GM18870 (cell line): ENCODE measurements at regions not wholly inside any gene's neighbourhood (a gene's known extent, or its start where the extent isn't known, plus 50 kb on each side); places are given as distances from the start of the nearest gene placed in this dataset.

Experiments used
- ATAC-seq: cut with Tn5 transposase; IDR thresholded peaks from one replicate; pipeline ENCODE4 v1.9.1; 2021; ENCODE audit warnings: moderate library complexity; ENCODE audit not compliant: unreplicated experiment

DNA sequence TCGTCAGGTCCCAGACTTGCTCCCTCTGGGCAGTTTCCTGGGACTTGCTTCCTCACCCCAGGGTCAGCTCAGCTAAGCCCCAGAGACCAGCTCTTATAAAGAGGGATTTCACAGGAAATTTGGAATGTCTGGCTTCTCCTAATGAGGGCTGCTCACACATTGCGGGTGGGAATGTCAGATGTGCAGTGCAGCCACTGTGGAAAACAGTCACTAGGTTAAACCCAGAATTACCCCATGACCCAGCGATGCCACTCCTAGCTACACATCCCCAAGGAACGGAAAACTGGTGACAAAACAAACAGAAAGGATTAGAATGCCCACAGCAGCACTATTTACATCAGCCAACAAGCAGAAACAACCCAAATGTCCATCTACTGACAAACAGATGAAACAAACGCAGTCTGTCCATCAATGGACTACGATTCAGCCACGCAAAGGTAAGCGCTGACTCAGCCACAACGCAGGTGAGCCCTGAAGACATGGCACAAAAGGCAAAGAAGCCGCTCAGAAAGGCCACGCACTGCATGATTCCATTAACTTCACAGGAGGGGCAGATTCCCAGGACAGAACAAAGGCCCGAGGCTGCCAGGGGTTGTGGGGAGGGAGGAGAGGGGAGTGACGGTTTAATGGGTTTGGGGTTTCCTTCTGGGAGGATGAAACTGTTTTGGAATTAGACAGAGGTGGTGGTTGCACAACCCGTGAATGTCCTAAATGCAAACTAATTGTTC is 63.0 kb downstream of the NCOR2 start:
- no peak for ATAC-seq

DNA sequence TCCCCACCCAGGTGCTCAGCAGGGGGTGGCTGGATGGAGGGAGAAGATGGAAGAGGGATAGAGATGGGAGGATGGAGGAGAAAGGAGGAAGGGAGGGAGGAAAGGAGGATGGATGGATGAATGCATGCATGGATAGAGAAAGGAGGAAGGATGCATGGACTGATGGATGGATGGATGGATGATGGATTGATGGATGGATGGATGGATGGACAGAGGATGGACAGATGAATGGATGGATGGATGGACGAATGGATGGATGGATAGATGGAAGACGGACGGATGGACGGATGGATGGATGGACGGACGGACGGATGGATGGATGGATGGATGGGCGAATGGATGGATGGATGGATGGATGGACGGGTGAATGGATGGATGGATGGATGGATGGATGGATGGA is 64.1 kb downstream of the NCOR2 start:
- ATAC-seq: no peak

DNA sequence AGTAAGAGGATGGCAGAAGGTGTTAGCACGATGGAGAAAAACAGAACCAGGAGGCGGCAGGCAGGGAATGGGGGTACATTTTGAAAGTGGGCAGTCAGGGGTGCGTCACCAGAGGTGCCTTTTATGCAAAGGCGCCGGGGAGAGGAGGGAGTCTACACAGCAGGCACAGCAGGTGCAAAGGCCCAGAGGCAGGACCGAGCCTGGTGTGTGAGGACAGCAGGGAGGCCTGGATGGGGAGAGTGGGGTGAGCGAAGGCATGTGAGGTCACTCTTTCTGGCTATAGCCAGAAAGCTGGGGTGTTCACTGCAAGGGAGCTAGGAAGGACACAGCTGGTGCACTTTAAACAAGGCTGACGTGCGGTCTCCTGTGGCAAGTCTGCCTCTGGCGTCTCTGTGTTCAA is 65.0 kb downstream of the NCOR2 start:
- ATAC-seq: no peak

DNA sequence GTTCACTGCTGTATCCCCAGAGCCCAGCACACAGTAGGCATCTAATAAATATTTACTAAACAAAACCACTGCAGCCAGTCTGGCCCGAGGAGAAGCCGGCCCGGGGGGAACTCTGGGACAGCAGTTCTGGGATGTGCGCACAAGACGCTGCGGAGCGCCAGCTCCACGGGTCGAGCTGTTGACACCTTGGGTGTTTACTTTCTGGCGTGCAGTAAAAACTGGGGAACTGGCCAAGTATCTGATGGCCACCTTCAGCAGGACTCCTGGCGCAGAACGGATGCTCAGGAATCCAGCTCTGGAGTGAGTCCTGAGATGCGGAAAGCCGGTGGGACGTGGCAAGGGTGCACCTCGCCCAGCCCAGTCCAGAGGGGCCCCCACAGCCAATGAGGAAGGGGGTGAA is 65.6 kb downstream of the NCOR2 start:
- ATAC-seq: no peak

DNA sequence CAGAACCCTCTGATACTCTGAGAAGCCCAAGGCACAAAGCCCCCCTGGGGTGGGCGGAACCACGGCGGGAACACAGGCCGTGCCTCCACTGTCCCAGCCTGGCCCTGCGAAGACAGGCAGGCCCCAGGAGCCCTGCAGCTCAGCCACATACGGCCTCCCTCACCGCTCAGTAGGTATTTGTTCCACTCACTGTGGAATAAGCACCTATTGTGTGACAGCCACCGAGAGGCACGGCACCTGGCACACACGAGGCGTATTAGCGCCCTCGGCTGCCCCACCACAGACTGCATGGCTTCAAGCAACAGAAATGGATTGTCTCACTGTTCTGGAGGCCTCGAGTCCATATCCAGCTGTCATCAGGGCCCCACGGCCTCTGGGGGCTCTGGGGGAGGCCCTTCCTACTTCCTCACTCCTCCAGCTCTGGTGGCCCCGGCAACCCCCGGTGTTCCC is 66.3 kb downstream of the NCOR2 start:
- ATAC-seq: no peak

DNA sequence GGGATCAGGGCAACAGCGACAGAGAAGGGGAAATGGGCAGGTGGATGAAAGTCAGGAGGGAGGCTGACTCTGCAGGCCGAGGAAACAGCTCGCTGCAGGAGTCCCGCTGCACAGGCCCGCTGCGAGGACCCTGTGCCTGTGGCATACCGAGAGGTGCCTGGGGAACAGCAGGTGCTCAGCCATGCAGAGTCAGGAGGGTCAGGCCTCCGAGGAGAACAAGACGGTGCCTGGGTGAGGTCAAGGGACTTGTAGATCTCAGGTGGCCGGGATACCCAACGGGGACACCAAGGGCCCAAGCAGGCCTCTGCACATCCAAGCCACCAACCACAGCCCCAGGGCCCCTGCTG is 67.5 kb downstream of the NCOR2 start:
- no peak for ATAC-seq

DNA sequence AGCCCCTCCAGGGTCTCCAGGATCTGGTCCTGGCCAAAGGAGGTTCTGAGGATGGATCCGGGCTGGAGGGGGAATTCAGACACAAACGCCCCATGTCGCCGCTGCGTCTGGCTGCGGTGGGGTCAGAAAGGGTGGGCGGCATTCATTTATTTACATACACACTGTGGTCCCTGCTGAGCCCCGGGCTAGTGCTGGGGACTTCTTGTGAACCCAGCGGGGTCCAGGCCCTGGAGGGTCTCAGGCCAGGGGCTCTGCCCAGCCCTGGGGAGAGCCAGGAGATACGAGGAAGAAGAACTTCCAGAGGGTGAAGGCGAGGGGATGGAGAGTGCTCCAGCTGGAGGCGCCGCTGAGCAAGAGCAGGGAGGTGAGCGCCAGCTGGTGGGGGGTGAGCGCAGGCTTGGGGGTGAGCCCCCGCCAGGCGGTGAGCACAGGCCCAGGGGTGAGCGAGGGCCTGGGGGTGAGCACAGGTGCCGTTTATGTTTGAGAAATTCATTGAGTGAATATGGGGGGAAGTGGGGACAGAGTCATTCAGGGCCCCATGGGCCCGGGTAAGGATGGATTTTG is 68.1 kb downstream of the NCOR2 start:
- ATAC-seq: no peak

DNA sequence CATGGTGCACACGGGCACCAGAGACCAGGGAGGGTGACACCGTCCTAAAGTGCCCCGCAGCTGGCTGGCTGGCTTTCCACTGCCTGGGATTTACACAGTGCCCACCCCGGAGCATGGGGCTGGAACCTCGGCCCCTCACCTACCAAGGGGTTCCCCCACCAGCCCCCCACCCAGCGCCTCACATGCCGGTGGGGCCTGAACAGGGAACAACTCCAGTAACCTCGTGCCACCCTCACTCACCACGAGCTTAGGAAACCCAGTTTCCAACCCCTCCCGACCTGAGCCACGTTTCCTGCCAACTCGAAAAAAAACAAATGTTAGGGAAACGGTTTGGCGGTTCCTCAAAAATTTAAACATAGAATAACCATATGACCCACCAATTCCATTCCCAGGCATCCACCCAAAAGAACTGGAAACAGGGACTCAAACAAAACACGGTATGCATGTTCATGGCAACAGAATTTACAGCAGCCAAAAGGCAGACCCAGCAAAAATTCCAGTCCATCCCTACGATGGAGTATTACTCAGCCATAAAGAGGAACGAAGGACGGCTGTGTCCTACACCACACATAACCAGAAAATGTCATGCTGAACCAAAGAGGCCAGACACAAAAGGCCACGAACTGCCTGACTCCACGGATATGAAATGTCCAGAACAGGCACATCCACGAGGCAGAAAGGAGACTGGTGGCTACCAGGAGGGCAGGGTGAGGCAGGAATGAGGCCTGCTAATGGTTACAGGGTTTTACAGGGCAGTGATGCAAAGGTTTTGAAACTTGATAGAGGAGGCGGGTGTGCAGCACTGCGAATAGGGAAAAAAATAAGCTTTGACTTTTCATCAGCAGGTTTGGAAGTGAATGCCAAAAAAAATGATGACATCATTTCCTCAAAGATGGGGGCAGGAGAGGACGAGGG is 68.9 kb downstream of the NCOR2 start:
- ATAC-seq: no peak

DNA sequence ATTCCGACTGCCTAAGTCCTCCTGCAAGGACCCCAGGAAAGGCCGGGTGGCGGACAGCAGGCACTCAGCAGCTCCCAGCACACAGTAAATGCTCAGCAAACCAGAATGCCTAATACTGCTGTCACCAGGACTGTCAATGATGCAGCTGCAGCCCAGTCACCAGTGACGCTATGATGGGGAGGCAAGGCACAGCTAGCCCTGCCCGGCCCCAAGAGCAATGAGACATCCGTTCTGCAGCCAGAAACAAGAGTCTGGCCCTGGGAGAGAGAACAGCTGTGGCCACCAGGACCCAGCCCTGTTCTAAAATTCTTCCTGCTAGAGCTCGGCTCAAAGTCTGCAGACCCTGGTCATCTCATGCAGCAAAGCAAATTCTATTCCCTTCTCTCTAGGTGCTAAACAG is 69.8 kb downstream of the NCOR2 start:
- ATAC-seq: no peak

DNA sequence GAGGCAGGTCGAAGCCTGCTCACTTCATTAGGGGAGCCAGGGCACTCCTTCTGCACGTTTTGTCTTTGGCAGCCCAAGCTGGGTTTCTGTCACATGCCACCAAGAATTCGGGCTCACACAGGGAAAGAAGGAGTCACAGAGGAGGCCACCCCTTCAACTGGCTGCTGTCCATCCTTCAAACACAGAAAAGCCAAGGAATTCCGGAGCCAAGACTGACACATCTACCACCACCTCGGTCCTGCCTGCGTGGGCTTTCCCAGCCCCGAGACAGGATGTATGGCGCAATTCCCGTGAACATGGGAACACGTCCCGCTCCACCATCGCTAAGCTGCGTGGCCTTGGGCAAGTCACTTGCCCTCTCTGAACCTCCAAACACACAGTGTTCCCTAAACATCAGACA is 70.4 kb downstream of the NCOR2 start:
- no peak for ATAC-seq

DNA sequence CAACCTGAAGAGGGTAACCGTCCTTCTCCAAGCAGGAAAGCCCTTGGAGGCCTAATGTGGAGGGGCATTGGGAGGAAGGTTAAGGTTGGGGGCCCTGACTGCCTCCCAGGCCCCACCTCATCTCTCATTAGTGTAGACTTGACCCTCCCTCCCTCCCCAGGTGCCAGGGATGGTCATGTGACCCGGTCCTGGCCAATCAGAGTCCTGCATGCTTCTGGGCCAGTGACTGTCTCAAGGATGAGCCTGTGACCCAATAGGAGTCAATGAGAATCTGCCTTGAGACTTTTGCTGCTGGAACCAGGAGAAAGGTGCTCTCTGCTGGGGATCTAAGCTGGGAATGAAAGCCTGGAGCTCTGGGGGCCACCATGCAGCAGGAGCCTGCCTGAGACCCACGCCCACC is 70.8 kb downstream of the NCOR2 start:
- ATAC-seq: no peak

DNA sequence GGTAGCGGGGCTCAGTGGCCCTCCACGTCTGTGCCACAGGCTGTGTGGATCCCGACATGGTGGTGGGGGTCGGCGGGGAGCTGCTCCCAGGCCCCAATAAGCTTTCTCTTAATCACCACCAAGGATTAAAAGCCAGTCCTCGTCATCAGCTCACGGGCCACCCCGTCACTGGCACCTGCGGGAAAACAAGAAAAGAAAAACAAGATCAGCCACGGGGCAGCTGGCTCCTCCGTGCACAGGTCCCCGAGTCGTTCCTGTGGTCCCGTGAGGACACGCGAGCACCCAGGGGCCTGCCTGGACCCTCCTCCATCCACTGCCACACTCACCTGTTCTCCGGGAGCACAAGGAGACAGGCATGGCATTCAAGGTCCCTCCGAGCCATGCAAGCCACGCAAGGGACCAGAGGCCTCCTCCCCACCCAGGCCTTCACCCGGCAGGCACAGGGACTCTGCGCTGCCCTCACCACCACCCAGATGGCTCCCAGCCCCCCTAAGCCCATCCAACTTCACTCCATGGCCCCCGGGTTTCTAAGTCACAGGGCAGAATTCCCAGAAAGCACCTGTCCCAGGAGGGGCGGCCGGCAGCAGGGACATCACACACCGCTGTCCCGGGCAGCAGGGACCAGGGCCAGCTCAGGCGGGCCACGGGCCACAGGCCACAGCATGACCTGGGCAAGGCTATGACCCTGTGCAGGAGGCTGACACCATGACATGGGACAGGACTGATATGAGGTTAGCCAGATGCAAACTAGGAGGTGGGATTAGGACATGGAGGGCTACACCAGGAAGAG is 72.0 kb downstream of the NCOR2 start:
- no peak for ATAC-seq

DNA sequence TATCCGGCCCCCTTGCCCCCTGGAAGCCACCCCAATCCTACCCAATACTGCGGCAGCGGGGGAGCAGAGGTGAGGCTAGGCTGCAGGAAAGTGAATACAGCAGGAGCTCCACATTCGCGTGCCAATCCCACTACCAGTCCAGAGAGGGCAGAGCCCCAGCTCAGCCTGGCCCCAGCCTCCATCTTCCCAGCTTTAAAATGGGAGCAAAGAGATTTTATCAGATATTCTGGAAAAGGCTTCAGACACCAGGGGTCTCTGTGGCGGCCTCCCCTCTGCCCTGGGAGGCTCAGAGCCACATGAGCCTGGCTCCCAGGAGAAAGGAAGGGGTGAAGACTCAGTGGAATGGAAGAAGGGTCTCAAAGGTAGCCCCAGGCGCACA is 72.7 kb downstream of the NCOR2 start:
- no peak for ATAC-seq

DNA sequence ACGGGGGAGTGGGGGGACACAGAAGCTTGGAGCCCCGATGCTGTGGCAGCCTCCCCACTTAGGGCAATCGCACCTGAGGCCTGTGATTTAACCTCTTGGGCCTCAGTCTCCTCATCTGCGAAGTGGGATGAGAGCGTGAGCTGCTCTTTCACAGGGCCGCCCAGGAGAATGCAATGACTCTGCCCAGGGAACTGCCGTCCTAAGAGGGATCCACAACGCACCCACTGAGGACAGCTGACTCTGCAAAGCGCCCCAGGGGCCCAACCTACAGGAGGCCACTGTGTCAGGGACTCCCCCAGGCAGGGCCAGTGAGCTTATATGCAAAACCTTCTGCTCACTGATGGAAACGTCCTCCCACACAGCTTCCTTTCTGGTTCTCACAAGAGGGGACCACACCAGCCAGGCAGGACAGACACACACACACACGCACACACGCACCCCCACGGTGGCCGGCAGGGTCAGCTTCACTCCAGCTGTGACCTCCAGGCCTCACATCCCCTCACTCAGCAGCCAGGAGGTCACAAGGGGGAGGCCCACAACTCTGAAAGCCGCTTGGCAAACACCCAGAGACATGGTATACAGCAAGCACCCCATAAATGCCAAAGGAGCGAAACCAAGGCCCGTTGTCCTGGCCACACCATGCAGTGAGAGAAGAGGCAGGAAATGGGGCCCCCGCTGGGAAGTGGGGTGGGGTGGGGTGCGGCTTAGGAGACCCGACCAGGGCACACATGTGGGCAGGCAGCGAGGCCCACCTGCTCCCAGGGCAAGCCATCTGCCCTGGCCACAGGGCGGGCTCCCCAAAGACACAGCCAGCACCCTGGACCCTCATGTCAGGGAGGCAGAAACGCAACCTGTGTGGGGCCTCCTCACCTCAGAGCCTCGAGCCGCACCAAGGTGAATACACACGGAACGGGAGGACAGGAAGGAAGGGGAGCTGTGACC is 73.3 kb downstream of the NCOR2 start:
- peak; percentile 91 for ATAC-seq

DNA sequence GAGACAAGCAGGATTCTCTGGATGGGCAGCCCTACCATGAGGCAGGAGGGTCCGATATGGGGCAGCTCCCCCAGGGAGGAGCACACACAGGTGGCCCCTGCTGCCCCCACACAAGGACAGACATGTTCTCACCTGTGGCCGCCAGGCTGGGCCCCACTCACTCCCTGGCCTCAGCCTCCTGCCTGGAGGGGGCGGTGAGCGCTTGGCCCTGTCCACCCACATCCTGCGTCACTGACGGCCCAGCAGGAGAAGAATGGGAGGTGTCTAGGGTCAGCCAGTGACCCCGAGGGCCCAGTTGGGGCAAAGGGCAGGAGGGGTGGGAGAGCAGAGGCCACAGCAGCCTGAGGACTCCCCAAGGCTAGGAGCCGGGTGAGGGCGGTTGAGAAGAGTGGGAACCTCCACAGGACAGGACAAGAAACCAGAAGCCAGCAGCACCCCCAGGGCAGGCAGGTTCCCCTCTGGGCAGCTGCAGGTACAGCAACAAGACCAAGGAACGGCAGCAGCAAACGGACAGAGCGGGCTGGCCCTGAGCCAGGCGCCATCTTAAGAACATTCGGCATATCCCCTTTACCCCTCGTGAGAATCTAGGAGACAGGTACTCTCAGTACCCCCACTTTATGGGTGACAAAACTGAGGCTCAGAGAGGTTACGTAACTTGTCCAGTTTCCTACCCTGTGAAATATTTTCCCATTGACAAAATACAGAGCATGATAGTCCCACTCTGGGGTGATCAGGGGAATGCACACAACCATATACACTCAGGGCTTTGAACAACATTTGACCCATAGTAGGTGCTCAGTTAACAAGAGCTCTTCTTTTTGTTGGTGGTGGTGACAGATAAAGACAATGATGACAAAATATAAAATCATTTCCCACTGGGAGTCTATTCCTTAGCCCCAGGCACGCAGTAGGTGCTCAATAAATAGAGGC is 74.3 kb downstream of the NCOR2 start:
- no peak for ATAC-seq

DNA sequence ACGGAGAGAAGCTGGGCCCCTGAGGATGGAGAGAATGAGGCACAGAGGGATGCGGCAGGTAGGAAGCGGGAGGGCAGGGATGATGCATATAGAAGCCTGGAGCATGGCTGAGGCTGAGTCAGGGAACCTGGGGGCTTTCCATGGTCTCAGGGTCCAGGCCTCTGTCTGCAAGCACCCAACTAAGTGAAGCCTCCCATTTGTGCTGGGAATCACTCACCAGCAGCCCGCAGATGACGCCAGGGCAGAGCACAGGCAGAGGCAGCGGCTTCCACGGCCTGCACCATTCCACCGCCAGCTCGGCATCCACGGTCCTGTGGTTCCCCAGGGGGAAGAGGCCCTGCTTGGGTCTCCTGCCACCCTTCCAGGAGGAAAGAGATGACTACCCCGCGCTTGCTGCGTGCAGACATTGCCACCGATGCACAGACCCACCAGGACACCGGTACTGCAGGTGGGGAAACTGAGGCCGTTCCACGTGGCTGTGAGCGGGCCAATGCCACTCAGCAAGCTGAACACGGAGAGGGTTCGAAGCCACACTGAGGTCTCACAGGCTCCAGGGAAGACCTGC is 75.5 kb downstream of the NCOR2 start:
- no peak for ATAC-seq

DNA sequence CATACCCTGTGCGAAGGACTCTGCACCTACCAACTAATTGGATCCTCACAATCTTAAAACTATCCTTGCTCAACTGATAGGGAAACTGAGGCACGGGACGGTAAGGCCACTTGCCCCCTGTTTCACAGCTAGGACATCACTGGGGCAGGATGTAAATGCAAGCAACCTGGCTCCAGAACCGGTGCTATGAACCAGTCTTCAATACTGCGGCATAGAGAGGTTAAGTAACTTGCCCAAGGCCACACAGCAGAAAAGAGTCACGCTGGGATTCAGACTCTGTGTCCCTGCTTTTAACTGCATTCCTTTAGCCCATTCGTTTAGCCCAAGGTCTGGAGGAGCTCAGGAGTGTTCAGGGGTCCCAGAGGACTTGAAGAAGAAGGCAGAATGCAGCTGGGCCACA is 76.1 kb downstream of the NCOR2 start:
- no peak for ATAC-seq

DNA sequence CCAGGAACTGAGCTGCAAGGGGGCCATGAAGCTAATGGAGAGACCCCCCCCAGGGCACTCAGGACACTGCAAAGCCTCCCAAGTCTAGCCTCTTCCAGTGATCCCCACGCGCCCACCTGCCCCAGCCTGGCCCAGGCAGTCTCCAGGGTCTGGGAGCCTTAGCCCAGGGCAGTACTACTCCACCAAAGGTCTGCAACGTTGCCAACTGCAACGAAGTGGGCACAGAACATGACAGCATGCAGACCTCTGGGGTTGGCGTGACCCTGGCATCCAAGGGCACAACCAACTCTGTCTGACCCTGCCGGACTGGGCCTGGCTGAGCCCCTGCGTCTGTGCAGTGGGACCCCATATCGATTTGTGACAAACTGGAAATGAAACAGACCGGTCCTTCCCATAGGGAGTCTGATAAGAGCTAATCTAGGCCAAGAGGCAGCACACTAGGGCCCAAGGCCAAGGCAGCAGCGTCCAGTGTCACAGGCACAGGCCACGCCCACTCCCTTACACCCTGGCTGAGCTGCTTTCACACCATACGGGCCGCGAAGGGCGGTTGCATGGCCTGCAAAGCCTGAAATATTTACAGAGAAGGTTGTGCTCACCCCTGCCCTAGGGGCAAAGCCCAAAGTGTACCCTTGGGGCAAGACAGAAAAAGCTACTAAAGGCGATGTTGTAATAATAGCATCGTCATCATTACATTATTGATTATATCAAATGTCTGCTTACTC is 76.7 kb downstream of the NCOR2 start:
- ATAC-seq: no peak
